MM.1S (cell line): ENCODE measurements at regions not wholly inside any gene's neighbourhood (a gene's known extent, or its start where the extent isn't known, plus 50 kb on each side); places are given as distances from the start of the nearest gene placed in this dataset.

Source experiments
- CTCF ChIP-seq: fragments of 300-600 bp; sonication (generic); IDR thresholded peaks from 2 replicates; pipeline ENCODE4 v1.5.1; 2016; ENCODE audit warnings: antibody characterized with exemption, low read length, mixed read lengths
- EZH2 ChIP-seq: fragments of 300-600 bp; sonication (generic); optimal IDR thresholded peaks from 2 replicates; pipeline ENCODE3; 2017; ENCODE audit warnings: low read depth, mild to moderate bottlenecking, antibody characterized with exemption, low read length, mixed read lengths

GRCh38 chr5:89097103-89097502 lies 214.1 kb upstream of the MEF2C start:
- no peak for TF ChIP-seq CTCF
- TF ChIP-seq EZH2, result no peak
